Sigmoid colon (tissue), 6 donors: ENCODE measurements at regions not wholly inside any gene's neighbourhood (a gene's known extent, or its start where the extent isn't known, plus 50 kb on each side); places are given as distances from the start of the nearest gene placed in this dataset.

Experiments
- DNase-seq: peaks from one replicate; pipeline ENCODE4 v3.0.0-alpha.2; 2019
- H3K27ac ChIP-seq, 4 donors: fragments of 200-600 bp; sonication (generic); one replicate each; pipeline ENCODE4 v1.5.1; 2016 to 2019; ENCODE audit warnings: mild to moderate bottlenecking in 1 of 4
- H3K27me3 ChIP-seq, 3 donors: fragments of 200-600 bp; sonication (generic); one replicate each; pipeline ENCODE4 v1.5.1; 2019; ENCODE audit warnings: mild to moderate bottlenecking in 1 of 3
- H3K36me3 ChIP-seq, 4 donors: fragments of 200-600 bp; sonication (generic); one replicate each; pipeline ENCODE4 v1.5.1; 2016 to 2019
- H3K4me1 ChIP-seq, 4 donors: fragments of 200-600 bp; sonication (generic); one replicate each; pipeline ENCODE4 v1.5.1; 2017 to 2019
- H3K4me3 ChIP-seq, 4 donors: fragments of 200-600 bp; sonication (generic); one replicate each; pipeline ENCODE4 v1.5.1; 2017 to 2019; ENCODE audit warnings: mild to moderate bottlenecking in 2 of 4, moderate library complexity in 1 of 4
- H3K9me3 ChIP-seq, 4 donors: fragments of 200-600 bp in 3 of 4; sonication (generic) in 3 of 4; one replicate each; pipeline versions ENCODE4 v1.5.1 to v1.6.1; 2013 to 2019
- EP300 ChIP-seq, 4 donors: sonication (generic); formaldehyde crosslinking; IDR thresholded peaks; one replicate each; pipeline ENCODE4 v1.6.1; 2017; ENCODE audit warnings: antibody characterized with exemption in 4 of 4
- POLR2A ChIP-seq, 2 donors: fragments of 450-650 bp; IDR thresholded peaks; one replicate each; pipeline ENCODE4 v1.6.1; 2016; ENCODE audit warnings: antibody characterized with exemption in 2 of 2, mild to moderate bottlenecking in 2 of 2, moderate library complexity in 2 of 2
- POLR2AphosphoS5 ChIP-seq, 4 donors: sonication (generic); formaldehyde crosslinking; IDR thresholded peaks; one replicate each; pipeline ENCODE4 v1.6.1; 2017; ENCODE audit warnings: antibody characterized with exemption in 4 of 4
- WGBS, 2 donors: extraction: QIAGEN DNeasy Blood & Tissue Kit; methylation state at CpG; one replicate each; pipeline ENCODE4 v1.1.7; 2013; 5-methylcytosine and 5-hydroxymethylcytosine counted together
- intact Hi-C: fragments of 100-400 bp; cut with DNase I; formaldehyde crosslinking; loops from one replicate; pipeline ENCODE4 v1.15.1; 2023
- TF ChIP-seq, protein P1 (sequence below), 4 experiments: fragments of 450-650 bp in 3 of 4; fragments of 200-600 bp in 1 of 4; IDR thresholded peaks; one replicate each; pipeline ENCODE4 v1.5.1; 2016 to 2019; ENCODE audit warnings: antibody characterized with exemption in 4 of 4, mild to moderate bottlenecking in 3 of 4, moderate library complexity in 2 of 4
- donor health status: healthy with polysubstance abuse.
- donor health status: healthy.

GRCh38 chr19:30228113-30228834 is 143.9 kb upstream of the ZNF536 start:
- Histone ChIP-seq H3K27ac (peak overlapping the region; percentile 52 to 70 (median 56)), H3K27me3 (peaks cover 20 to 92% (median 55%) of the 10 kb centered on the region in 3 donors), H3K9me3 (no peaks in the 10 kb centered on the region), H3K4me1 (peaks cover 0 to 40% (median 37%) of the 10 kb centered on the region in 4 donors), H3K4me3 (peak overlapping the region; percentile 21 to 65 (median 62)), H3K36me3 (no peaks in the 10 kb centered on the region)
- intact Hi-C loops = loop anchor here (5.0 kb wide), 1 partner anchor 419 kb away; no protein-coding TSS in a partner anchor
- DNase-seq = peak; percentile 61
- 1% methylated on average over 62 of the region's 62 CpGs for WGBS, 2 donors
- TF ChIP-seq, protein P1, sequence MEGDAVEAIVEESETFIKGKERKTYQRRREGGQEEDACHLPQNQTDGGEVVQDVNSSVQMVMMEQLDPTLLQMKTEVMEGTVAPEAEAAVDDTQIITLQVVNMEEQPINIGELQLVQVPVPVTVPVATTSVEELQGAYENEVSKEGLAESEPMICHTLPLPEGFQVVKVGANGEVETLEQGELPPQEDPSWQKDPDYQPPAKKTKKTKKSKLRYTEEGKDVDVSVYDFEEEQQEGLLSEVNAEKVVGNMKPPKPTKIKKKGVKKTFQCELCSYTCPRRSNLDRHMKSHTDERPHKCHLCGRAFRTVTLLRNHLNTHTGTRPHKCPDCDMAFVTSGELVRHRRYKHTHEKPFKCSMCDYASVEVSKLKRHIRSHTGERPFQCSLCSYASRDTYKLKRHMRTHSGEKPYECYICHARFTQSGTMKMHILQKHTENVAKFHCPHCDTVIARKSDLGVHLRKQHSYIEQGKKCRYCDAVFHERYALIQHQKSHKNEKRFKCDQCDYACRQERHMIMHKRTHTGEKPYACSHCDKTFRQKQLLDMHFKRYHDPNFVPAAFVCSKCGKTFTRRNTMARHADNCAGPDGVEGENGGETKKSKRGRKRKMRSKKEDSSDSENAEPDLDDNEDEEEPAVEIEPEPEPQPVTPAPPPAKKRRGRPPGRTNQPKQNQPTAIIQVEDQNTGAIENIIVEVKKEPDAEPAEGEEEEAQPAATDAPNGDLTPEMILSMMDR (IDR thresholded peaks at IDR 0.05) = no peak
- TF ChIP-seq EP300 (IDR thresholded peaks at IDR 0.05) = no peak
- no peak for TF ChIP-seq POLR2A (IDR thresholded peaks at IDR 0.05)
- TF ChIP-seq POLR2AphosphoS5 (IDR thresholded peaks at IDR 0.05) = no peak

- Histone ChIP-seq H3K27ac (peak overlapping the region in 3 of 4 donors; percentile 52 to 70 (median 57)), H3K36me3 (no peaks in the 10 kb centered on the region), H3K4me3 (peak overlapping the region in 3 of 4 donors; percentile 62 to 65 (median 62)), H3K27me3 (peaks cover 20 to 90% (median 49%) of the 10 kb centered on the region in 3 donors), H3K4me1 (peaks cover 0 to 40% (median 37%) of the 10 kb centered on the region in 4 donors), H3K9me3 (no peaks in the 10 kb centered on the region)
- no peak for TF ChIP-seq EP300 (IDR thresholded peaks at IDR 0.05)
- TF ChIP-seq POLR2A (IDR thresholded peaks at IDR 0.05) = no peak
- TF ChIP-seq, protein P1 (IDR thresholded peaks at IDR 0.05) = no peak
- no peak for TF ChIP-seq POLR2AphosphoS5 (IDR thresholded peaks at IDR 0.05)
- intact Hi-C loops = loop anchor here (5.0 kb wide), 1 partner anchor 418 kb away; no protein-coding TSS in a partner anchor
- WGBS, 2 donors = 4% methylated on average over 35 of the region's 35 CpGs
- DNase-seq = peak; percentile 44
These were observed 143.2 kb upstream of the ZNF536 start for GRCh38 chr19:30228835-30229524.

GRCh38 chr19:30229525-30230174 is 142.5 kb upstream of the ZNF536 start:
- no peaks in the 10 kb centered on the region for H3K36me3 ChIP-seq
- no peaks in the 10 kb centered on the region for H3K9me3 ChIP-seq
- peaks cover 0 to 40% (median 37%) of the 10 kb centered on the region in 4 donors for H3K4me1 ChIP-seq
- no peak for DNase-seq
- H3K27ac ChIP-seq = peak overlapping the region in 2 of 4 donors; percentile 22 to 52
- intact Hi-C loops = loop anchor here (5.0 kb wide), 1 partner anchor 418 kb away; no protein-coding TSS in a partner anchor
- H3K4me3 ChIP-seq = peak overlapping the region in 3 of 4 donors; percentile 62 to 65 (median 62)
- peaks cover 20 to 89% (median 47%) of the 10 kb centered on the region in 3 donors for H3K27me3 ChIP-seq
- WGBS, 2 donors = 45 to 51% methylated on average over 14 of the region's 14 CpGs
- TF ChIP-seq, protein P1 (IDR thresholded peaks at IDR 0.05) = no peak
- TF ChIP-seq POLR2AphosphoS5 (IDR thresholded peaks at IDR 0.05) (no peak), POLR2A (IDR thresholded peaks at IDR 0.05) (no peak), EP300 (IDR thresholded peaks at IDR 0.05) (no peak)

- Histone ChIP-seq H3K9me3 (no peaks in the 10 kb centered on the region), H3K4me1 (peaks cover 0 to 21% (median 20%) of the 10 kb centered on the region in 4 donors), H3K36me3 (no peaks in the 10 kb centered on the region), H3K27ac (no peak overlapping the region), H3K27me3 (peaks cover 11 to 89% (median 34%) of the 10 kb centered on the region in 3 donors), H3K4me3 (no peak overlapping the region)
- WGBS, 2 donors = 61 to 71% methylated on average over 8 of the region's 8 CpGs
- no peak for TF ChIP-seq POLR2AphosphoS5 (IDR thresholded peaks at IDR 0.05)
- TF ChIP-seq POLR2A (IDR thresholded peaks at IDR 0.05) = no peak
- no peak for TF ChIP-seq EP300 (IDR thresholded peaks at IDR 0.05)
- TF ChIP-seq, protein P1 (IDR thresholded peaks at IDR 0.05) = no peak
- DNase-seq = no peak
- intact Hi-C loops = no loop called here
These were observed 140.5 kb upstream of the ZNF536 start for GRCh38 chr19:30231408-30232318.
